Keratinocyte (primary cell): ENCODE measurements at regions not wholly inside any gene's neighbourhood (a gene's known extent, or its start where the extent isn't known, plus 50 kb on each side); places are given as distances from the start of the nearest gene placed in this dataset.

Experiments used
- DNase-seq: peaks from one replicate; pipeline ENCODE4 v3.0.0-alpha.2; 2011; ENCODE audit warnings: low read depth, missing footprints, low spot score
- FAIRE-seq: peaks from 2 replicates; lab custom pipeline; 2011; peaks lifted over from hg19 to GRCh38; lab: Jason Lieb, UNC
- H2AFZ ChIP-seq: 2 replicates; pipeline ENCODE4 v1.6.0; 2012; ENCODE audit warnings: low read length, control low read depth, inconsistent platforms; ENCODE audit not compliant: control insufficient read depth
- H3K27ac ChIP-seq: 2 replicates; pipeline ENCODE4 v1.5.1; 2011; ENCODE audit warnings: low read length; ENCODE audit not compliant: control insufficient read depth, insufficient read depth
- H3K27me3 ChIP-seq: 3 replicates; pipeline ENCODE4 v1.6.0; 2011; ENCODE audit warnings: low read length; ENCODE audit not compliant: control insufficient read depth, insufficient read depth; ENCODE audit errors: extremely low read depth
- H3K36me3 ChIP-seq, 2 experiments: 2 replicates in 1 of 2; 3 replicates in 1 of 2; pipeline ENCODE4 v1.5.1; 2011; ENCODE audit warnings: low read length in 2 of 2, mild to moderate bottlenecking in 1 of 2; ENCODE audit not compliant: control insufficient read depth in 2 of 2, insufficient read depth in 2 of 2; ENCODE audit errors: extremely low read depth in 1 of 2
- H3K4me1 ChIP-seq: 3 replicates; pipeline ENCODE4 v1.5.1; 2011; ENCODE audit warnings: low read length; ENCODE audit not compliant: control insufficient read depth, insufficient read depth; ENCODE audit errors: extremely low read depth
- H3K4me2 ChIP-seq: 3 replicates; pipeline ENCODE4 v1.6.0; 2011; ENCODE audit warnings: low read depth, low read length; ENCODE audit not compliant: control insufficient read depth, insufficient read depth; ENCODE audit errors: extremely low read depth
- H3K4me3 ChIP-seq, 3 experiments: fragments of 200-600 bp in 1 of 3; sonication (generic) in 1 of 3; 2 replicates in 2 of 3; 3 replicates in 1 of 3; pipeline ENCODE4 v1.5.1; 2011 to 2016; ENCODE audit warnings: low read length in 3 of 3, mild to moderate bottlenecking in 3 of 3, control low read depth in 2 of 3, inconsistent platforms in 1 of 3, low read depth in 1 of 3, mixed read lengths in 1 of 3, mixed run types in 1 of 3, moderate library complexity in 1 of 3; ENCODE audit not compliant: control insufficient read depth in 2 of 3, insufficient read depth in 2 of 3; ENCODE audit errors: extremely low read depth in 1 of 3
- H3K79me2 ChIP-seq: 2 replicates; pipeline ENCODE4 v1.6.0; 2012; ENCODE audit warnings: low read length; ENCODE audit not compliant: control insufficient read depth, insufficient read depth
- H3K9ac ChIP-seq: 3 replicates; pipeline ENCODE4 v1.6.0; 2011; ENCODE audit warnings: low read length; ENCODE audit not compliant: control insufficient read depth, insufficient read depth; ENCODE audit errors: extremely low read depth
- H3K9me1 ChIP-seq: 3 replicates; pipeline ENCODE4 v1.6.0; 2011; ENCODE audit warnings: low read length; ENCODE audit not compliant: control insufficient read depth, insufficient read depth; ENCODE audit errors: extremely low read depth
- H3K9me3 ChIP-seq: 2 replicates; pipeline ENCODE4 v1.5.1; 2012; ENCODE audit warnings: low read depth, low read length; ENCODE audit not compliant: control insufficient read depth
- H4K20me1 ChIP-seq: 3 replicates; pipeline ENCODE4 v1.6.0; 2011; ENCODE audit warnings: low read length; ENCODE audit not compliant: control insufficient read depth, insufficient read depth; ENCODE audit errors: extremely low read depth
- EZH2 ChIP-seq: IDR thresholded peaks from one replicate; pipeline ENCODE4 v1.6.1; 2012; ENCODE audit warnings: inconsistent platforms, mild to moderate bottlenecking, low read length, moderate library complexity
- dilution Hi-C: fragments of 300-500 bp; cut with MboI; formaldehyde crosslinking; loops from one replicate; pipeline ENCODE4 v1.7.0; 2020; ENCODE audit warnings: low sequenced_read_pairs; ENCODE audit not compliant: extremely low pct_ligation_motif_present
- TF ChIP-seq, protein P1 (sequence below), 3 experiments: IDR thresholded peaks in 1 of 3; conservative IDR thresholded peaks in 1 of 3; optimal IDR thresholded peaks in 1 of 3; 2 replicates in 2 of 3; 3 replicates in 1 of 3; pipeline versions ENCODE3 to v1.5.1; 2011; ENCODE audit warnings: low read length in 3 of 3, mild to moderate bottlenecking in 3 of 3, moderate library complexity in 2 of 3, control low read depth in 1 of 3, inconsistent platforms in 1 of 3; ENCODE audit not compliant: insufficient read depth in 2 of 3; ENCODE audit errors: extremely low read depth in 1 of 3

DNA sequence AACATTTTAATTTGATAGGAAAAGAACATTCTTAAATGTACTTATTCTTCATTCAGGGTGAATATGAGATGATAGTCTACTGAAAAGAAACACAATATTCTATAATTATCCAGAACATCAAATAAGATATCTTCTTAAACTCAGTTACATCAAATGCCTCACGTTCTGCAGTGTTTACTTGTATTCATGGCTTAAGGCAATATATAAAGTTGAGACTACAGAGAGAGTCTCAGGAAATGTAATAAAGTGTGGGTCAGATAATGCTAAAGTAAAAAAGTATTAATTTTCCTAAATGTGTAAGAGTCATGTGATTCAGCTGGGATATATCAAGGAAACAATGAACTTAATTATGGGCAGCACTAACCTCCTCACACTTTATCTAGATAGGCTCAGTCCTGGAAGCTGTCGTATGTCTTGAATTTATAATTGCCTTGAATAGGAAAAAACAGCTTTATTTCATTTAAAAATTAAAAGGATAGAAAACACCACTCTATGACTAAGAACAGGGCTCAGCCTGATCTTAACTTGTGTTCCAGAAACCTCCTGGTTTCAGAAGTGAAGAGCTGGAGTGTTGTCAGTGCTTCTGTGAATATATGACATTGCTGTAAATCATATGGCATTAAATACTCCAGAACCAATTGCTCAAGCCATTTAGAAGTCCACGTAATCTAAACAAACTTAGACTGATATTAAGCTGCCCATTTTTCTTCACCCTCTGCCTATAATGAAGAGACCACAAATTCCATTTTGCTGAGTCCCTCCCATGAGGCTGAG lies 240.2 kb downstream of the FSIP2 start:
- dilution Hi-C loops, result no loop called here
- Histone ChIP-seq H3K27ac (peak overlapping the region; percentile 88), H3K79me2 (no peaks in the 10 kb centered on the region), H3K27me3 (no peaks in the 10 kb centered on the region), H3K9ac (peak overlapping the region; percentile 61), H3K36me3 (no peaks in the 10 kb centered on the region), H4K20me1 (no peaks in the 10 kb centered on the region), H3K9me3 (no peaks in the 10 kb centered on the region), H3K9me1 (no peaks in the 10 kb centered on the region), H3K4me1 (peaks cover 20% of the 10 kb centered on the region), H3K4me2 (peak overlapping the region; percentile 54), H3K4me3 (peak overlapping the region in 2 of 3 experiments; percentile 2 to 39), H2AFZ (peak overlapping the region; percentile 75)
- DNase-seq, result peak; percentile 21
- no peak for TF ChIP-seq EZH2
- TF ChIP-seq, protein P1, sequence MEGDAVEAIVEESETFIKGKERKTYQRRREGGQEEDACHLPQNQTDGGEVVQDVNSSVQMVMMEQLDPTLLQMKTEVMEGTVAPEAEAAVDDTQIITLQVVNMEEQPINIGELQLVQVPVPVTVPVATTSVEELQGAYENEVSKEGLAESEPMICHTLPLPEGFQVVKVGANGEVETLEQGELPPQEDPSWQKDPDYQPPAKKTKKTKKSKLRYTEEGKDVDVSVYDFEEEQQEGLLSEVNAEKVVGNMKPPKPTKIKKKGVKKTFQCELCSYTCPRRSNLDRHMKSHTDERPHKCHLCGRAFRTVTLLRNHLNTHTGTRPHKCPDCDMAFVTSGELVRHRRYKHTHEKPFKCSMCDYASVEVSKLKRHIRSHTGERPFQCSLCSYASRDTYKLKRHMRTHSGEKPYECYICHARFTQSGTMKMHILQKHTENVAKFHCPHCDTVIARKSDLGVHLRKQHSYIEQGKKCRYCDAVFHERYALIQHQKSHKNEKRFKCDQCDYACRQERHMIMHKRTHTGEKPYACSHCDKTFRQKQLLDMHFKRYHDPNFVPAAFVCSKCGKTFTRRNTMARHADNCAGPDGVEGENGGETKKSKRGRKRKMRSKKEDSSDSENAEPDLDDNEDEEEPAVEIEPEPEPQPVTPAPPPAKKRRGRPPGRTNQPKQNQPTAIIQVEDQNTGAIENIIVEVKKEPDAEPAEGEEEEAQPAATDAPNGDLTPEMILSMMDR (optimal IDR thresholded peaks at IDR 0.05 in 1 of 3, IDR thresholded peaks at IDR 0.05 in 1 of 3, conservative IDR thresholded peaks at IDR 0.05 in 1 of 3; ENCODE audit: extremely low read depth in 1 of 3, insufficient read depth in 2 of 3, low read length in 3 of 3), result no peak
- FAIRE-seq, result no peak

DNA sequence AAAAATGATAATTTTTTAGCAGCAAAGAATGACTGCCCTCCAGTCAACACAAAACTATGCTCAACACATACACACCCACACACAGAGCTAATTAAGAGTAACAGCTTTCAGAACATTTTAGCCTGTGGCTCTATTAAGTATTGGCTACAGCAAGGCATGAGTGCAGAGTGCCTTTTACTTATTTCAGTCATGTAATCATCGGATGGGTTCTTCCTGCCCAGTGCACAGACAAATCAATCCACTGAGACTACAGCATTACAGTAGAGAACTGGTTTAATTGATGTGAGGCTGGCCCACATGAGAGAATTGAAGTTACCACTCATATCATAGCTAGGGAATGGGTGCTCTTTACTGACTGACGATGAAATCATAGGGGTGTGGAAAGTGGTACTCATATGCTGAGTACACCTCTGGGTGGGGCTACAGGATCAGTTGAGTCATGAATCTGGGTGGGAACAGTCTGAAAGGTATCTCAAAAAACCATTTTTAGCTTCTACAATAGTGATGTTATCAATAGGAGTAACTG lies 241.0 kb downstream of the FSIP2 start:
- Histone ChIP-seq H3K27me3 (no peaks in the 10 kb centered on the region), H3K4me1 (peaks cover 20% of the 10 kb centered on the region), H3K27ac (peak overlapping the region; percentile 88), H3K9me1 (no peaks in the 10 kb centered on the region), H3K4me3 (peak overlapping the region in 2 of 3 experiments; percentile 2 to 39), H3K36me3 (no peaks in the 10 kb centered on the region), H2AFZ (peak overlapping the region; percentile 64), H3K79me2 (no peaks in the 10 kb centered on the region), H3K9me3 (no peaks in the 10 kb centered on the region), H3K4me2 (peak overlapping the region; percentile 54), H3K9ac (peak overlapping the region; percentile 61), H4K20me1 (no peaks in the 10 kb centered on the region)
- dilution Hi-C loops, result no loop called here
- no peak for TF ChIP-seq EZH2
- TF ChIP-seq, protein P1 (optimal IDR thresholded peaks at IDR 0.05 in 1 of 3, IDR thresholded peaks at IDR 0.05 in 1 of 3, conservative IDR thresholded peaks at IDR 0.05 in 1 of 3; ENCODE audit: extremely low read depth in 1 of 3, insufficient read depth in 2 of 3, low read length in 3 of 3), result peak in 2 of 3 experiments; percentile 24 to 57
- DNase-seq (peak; percentile 60), FAIRE-seq (peak; percentile 96)
